Endothelial cell of hepatic sinusoid (primary cell): ENCODE measurements at regions not wholly inside any gene's neighbourhood (a gene's known extent, or its start where the extent isn't known, plus 50 kb on each side); places are given as distances from the start of the nearest gene placed in this dataset.

ENCODE experiments used
- in situ Hi-C: cut with HindIII; loops from 2 replicates; pipeline ENCODE4 v1.10.0; 2017; ENCODE audit warnings: low sequenced_read_pairs

DNA sequence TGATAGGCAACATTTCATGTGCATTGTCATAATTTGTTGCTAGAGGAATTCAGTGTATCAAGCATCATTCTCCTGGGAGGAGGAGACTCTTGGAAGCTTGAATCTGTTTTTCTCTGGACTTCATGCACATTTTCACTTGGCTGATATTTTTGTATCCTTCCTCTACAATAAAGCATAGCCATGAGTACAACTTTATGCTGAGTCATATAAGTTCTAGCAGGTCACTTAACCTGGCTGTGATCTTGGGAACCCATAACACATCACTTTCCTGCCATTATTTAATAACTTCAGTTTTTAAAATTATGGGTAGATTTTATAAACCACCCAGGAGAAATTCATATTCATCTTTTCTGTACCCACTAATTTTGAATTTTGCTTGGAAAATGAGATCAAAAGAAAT, 203.0 kb upstream of the CD96 start:
- in situ Hi-C loops = no loop called here

DNA sequence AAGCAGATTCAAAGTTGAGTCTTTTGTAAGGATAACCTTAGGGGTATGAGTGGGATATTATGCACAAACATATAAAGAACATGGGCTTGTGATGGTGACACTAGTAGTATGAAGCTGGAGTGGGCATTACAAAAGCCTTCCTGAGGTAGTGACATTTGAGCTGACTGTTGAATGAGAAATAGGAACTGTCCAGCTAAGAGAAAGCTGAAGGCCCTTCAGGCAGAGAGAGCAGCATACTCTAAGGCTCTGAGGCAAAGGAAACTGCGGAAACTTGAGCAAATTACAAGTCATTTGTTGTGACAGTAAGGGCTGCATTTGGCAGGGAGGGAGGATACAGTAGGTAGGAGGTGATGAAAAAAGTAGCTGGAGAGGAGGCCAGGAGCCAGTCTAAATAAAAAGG, 190.7 kb upstream of the CD96 start:
- in situ Hi-C loops = no loop called here

DNA sequence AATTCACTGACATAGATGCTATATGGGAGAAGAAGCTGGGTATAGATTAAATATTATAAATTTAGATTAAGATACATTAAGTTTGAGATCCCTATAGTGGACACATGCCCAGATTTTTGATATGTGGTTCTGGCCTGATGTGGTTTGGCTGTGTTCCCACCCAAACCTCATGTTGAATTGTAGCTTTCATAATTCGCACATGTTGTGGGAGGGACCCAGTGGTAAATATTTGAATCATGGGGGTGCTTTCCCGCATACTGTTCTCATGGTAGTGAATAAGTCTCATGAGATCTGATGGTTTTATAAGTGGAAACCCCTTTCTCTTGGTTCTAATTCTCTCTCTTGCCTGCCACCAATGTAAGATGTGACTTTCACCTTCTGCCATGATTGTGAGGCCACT, 189.4 kb upstream of the CD96 start:
- in situ Hi-C loops = no loop called here

DNA sequence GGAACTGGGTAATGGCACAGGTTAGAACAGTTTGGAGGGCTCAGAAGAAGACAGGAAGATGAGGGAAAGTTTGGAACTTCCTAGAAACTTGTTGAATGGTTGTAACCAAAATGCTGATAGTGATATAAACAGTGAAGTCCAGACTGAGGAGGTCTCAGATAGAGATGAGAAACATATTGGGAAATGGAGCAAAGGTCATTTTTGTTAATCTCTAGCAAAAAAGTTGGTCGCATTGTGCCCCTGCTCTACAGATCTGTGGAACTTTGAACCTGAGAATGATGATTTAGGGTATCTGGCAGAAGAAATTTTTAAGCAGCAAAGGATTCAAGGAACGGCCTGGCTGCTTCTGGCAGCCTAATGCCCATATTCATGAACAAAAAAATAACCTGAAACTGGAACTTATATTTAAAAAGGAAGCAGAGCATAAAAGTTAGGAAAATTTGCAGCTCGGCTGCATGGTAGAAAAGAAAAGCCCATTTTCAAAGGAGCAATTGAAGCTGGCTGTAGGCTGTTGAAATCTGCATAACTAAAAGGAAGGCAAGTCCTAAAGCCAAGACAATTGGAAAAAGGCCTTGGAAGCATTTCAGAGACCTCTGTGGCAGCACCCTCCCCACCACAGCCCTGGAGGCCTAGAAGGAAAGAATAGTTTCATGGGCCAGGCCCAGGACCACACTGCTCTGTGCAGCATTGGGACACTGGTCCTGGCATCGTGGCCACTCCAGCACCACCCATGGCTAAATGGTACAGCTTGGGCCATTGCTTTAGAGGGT, 182.6 kb upstream of the CD96 start:
- in situ Hi-C loops = no loop called here

DNA sequence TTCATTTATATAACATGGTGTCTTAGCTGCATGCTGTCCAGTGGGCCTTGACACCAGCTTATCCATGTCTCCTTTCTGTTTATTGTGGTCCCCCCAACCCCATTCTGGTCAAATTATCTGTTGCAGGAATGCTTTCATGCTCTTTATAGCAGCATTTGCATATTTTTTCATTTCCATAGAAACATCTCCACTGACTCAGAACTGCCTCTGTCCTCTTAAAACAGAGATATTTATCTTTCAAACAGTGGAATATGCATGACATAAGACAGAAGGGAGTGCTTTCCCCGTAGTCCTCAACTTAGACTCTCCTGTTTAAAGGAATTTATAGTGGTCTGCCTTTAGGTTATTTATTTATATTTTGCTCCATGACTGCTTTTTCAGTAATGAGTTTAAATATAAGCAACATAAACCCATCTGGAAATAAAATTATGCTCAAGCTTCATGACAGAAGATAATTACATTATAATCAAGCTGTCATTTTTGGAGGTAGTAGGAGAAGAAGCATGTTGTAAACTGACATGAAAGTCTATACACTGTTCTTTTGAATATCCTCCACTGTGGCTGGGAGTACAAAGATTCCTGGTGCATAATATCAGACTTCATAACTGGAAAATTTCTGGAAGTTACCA, 179.5 kb upstream of the CD96 start:
- in situ Hi-C loops = no loop called here

DNA sequence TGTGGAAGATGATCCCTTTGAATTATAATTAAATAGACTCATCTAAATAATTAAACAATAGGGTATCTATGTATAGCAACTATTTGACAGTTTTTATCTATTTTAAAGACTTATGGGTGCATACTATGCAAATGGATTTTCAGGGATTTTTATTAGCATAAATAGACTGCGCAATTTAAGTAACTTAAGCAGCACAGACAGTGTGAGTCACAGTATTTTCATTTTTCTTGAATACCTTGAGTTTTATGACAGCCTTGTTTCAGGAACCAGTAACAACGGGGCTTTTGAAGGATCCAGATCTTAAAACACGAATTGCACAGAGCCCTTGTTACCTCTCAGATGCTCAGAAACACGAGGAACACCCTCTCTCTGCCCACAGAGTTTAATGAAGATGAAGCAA, 175.5 kb upstream of the CD96 start:
- in situ Hi-C loops = no loop called here

DNA sequence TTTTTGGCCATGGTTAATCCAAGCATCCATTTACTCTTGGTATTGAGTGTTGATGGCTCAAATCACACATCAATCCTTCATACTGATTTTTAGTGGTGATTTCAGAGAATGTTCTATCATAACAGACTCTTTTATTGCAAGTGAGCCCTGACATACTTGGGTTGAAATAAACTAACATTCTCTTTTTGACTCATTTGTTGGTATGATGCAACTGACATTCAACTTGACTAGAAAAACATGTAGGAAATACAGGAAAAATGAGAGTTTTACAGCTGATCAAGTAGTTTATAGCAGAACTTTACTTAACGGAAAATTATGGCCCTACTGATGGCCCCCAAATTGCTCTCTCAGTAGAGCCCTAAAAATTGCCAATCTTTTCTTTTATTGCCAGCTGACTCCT, 173.9 kb upstream of the CD96 start:
- in situ Hi-C loops = no loop called here

DNA sequence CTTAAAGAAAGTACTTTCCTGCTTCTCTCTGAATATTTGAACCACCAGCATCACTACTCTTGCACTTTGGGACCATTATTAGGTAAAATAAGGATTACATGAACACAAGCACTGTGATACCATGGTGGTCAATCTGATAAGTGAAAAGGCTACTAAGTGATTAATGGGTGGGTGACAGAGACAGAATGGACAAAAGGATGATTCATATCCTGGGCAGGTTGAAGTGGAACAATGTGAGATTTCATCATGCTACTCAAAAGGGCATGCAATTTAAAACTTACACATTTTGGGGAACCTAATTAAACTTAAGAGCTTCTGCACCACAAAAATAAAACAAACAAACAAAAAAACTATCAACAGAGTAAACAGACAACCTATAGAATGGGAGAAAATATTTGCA, 172.0 kb upstream of the CD96 start:
- in situ Hi-C loops = no loop called here

DNA sequence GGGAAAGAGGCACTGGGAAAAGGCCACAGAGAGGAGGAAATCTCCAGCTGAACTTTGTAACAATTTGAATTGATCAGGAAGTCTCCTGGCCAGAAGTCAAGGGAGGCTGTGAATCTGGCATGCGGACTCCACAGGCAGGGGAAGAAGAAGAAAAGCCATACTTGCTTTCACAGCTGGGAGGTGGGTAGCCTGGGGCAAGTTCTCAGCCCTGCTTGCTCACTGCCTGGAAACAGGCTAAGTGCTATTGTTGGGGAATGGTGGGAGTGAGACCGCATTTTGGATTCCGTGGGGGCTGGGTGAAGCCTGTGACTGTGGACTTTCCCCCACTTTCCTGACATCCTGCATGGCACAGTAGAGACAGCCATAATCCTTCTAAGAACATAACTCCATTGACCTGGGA, 168.8 kb upstream of the CD96 start:
- in situ Hi-C loops = no loop called here

DNA sequence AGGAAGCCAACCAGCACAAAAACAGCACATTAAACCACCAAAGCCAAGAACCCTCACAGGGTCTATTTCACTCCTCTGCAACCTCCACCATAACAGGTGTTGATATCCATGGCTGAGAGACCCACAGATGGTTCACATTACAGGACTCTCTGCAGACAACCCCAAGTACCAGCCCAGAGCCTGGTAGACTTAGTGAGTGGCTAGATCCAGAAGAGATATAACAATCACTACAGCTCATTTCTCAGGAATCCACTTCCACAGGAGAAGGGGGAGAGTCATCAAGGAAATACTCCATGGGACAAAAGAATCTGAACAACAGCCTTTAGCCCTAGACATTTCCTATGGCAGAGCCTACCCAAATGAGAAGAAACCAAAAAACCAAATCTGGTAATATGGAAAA, 168.1 kb upstream of the CD96 start:
- in situ Hi-C loops = no loop called here

DNA sequence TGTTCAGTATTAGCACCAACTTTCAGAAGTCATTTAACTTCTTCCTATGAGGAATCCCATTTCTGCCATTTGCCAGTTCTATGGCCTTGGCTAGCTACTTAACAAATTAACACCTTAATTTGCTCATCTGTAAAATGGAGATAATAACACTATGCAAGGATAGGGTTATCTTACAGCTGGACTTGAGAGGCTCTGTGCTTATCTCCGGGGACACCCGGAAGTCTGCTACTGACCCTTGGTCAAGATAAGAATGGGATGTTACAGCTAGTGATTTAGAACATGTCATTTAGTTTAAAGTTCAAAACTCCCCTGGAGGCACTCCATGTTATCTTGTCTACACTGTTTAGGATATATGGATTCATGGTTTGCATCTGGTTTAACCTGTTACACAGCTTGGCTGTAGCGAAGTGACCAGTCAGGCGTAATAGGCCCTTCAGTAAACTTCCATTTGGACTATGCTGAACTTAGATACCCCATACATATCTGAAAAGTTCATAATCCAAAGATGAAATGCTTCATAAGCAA, 156.0 kb upstream of the CD96 start:
- in situ Hi-C loops = no loop called here

DNA sequence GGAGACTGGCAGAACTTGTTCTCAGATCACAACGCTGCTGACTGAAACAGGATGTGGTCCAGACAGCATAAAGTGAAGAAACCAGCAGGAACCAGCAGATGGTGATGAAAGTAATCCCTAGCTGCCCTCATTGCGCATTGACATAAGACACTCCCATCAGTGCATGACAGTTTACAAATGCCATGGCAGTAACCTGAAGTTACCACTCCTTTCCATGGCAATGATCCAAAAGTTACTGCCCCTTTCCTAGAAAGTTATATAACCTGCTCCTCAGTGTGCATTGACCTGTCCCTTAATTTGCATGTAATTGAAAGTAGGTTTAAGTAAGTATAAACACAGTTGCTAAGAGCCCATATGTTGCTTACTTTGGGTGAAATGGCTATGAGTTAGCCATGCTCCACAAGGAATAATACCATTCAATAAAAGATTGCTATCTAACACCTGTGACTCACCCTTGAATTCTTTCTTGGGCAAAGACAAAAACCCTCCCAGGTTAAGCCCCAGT, 149.1 kb upstream of the CD96 start:
- in situ Hi-C loops = no loop called here

DNA sequence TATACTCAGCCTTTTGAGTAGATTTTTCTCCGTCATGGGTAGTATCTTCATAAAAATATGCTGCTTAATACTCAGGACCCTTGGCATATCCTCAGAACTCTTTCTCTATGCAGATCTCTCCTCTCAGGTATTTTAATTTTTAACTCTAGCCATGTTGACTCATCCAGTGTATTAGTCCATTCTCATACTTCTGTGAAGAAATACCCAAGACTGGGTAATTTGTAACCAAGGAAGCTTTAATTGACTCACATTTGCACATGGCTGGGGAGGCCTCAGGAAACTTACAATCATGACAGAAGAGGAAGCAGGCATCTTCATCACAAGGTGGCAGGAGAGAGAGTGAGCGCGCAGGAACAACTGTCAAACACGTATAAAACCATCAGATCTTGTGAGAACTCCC, 129.3 kb upstream of the CD96 start:
- in situ Hi-C loops = no loop called here

DNA sequence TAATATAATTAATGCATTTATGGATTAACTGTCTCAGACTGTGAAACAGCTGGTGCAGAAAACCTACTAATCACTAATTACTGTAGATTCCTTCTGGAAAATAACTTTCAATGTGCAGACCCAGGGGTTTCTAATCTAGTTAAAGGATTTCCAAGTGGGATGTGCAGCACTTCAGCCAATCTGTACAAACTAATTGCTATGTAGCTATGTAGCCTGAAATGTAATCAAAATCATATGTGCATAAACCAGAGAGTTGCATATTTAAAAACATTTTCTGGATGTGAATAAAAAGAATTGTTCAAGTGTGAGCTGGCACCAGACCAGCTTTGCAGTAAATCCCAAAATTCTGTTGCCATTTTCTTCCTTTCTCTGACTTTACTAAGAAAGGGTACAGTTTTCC, 127.5 kb upstream of the CD96 start:
- in situ Hi-C loops = no loop called here

DNA sequence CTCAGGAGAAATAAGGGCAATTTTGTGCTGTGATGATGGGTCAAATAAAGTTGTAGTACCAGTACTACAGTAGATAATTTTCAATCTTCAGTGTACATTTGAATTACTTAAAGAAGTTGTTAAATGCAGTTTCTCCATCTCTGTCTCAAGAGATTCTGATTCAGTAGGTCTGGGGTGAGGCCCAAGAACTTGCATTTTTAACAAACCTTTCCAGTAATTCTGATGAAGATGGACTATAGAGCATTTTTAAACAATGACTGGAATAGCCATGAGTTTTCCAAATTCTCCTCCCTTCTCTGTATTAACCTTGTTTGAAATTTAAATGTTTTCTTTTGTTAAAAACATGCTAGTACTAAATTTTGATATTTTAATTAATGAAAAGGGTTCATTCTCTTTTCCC, 127.0 kb upstream of the CD96 start:
- in situ Hi-C loops = no loop called here

DNA sequence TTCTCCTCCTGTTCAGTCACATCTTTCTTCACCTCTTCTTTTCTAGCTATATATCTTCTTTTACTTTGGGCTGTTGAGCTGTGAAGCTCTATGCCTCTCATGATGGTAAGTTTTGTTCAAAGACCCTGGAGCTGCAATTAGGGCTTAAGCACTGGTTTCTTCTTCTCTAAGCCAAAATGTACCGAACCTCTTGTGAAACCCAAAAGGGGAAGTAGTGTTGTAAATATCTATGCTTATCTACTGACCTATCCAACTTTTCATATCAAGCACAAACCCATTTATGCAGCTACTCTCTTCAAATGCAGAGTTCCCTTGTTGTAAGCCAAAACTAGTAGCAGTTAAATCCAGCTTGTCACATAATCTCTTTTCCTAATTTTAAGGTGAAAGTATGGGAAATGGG, 123.6 kb upstream of the CD96 start:
- in situ Hi-C loops = no loop called here

DNA sequence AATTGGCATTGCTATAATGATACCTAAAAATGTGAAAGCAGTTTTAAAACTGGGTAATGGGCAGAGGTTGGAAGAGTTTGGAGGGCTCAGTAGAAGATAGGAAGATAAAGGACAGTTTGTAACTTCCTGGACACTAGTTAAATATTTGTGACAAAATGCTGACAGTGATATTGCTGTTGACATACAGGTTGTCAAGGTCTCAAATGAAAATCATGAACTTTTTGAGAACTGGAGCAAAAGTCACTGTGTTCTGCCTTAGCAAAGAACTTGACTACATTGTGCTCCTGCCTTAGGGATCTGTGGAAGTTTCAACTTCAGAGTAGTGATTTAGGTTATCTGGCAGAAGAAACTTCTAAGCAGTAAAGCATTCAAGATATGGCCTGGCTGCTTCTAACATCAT, 113.7 kb upstream of the CD96 start:
- in situ Hi-C loops = no loop called here

DNA sequence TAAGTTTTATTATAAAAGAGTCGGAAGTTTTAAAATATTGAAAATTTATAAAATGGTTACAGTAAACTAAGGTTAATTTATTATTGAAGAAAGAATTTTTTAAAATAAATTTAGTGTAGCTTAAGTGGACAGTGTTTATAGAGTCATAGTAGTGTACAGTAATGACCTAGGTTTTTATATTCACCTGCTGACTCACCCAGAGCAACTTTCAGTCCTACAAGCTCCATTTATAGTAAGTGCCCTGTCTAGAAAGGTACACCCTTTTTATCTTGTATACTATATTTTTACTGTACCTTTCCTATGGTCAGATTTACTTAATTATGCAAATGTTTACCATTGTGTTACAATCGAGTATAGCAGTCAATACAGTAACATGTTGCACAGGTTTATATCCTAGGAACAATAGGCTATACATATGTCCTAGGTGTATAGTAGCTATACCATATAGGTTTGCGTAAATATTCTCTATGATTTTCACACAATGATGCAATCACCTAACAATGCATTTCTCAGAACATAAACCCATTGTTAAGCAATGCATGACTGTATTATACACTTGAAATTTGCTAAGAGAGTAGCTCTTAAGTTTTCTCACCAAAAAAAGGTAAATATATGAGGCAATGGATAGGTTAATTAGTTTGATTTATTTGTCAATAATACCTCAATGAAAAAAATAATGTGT, 106.9 kb upstream of the CD96 start:
- in situ Hi-C loops = no loop called here

DNA sequence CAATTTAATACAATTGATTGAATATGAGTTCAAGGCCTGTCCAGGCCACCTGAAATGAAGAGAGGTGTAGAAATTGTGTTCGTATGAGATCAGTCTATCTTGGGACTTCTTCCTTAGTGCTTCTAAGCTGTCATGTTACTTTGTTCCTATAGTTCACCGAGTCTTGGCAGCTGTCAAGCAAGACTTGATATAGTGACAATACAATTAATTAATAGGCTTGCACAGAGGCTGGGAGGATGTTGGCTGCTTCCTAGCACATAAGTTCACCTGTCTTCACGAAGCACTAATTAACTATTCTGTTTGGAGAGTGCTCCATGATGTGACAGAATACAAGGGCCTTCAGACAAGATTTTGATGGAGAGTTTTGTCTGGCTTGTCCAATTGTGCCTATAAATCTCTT, 103.7 kb upstream of the CD96 start:
- in situ Hi-C loops = no loop called here

DNA sequence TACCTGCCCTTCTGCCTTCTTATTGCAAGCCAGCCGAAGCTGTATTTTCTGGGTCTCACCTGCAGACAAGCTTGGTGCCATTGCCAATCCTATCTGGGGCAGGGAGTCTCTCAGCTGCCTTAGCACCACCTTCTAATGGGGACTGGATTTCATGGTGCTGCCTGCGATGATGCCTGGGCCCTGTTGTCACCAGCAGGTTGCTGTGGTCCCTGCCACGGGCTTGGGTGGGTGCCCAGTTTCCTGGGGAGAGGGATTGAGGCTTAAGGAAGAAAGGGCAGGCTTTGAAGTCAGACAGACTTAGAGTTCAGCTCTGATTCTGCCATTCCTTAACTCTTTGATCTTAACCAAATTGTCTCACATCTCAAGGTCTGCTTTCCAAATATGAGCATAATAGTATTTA, 87.4 kb upstream of the CD96 start:
- in situ Hi-C loops = no loop called here

DNA sequence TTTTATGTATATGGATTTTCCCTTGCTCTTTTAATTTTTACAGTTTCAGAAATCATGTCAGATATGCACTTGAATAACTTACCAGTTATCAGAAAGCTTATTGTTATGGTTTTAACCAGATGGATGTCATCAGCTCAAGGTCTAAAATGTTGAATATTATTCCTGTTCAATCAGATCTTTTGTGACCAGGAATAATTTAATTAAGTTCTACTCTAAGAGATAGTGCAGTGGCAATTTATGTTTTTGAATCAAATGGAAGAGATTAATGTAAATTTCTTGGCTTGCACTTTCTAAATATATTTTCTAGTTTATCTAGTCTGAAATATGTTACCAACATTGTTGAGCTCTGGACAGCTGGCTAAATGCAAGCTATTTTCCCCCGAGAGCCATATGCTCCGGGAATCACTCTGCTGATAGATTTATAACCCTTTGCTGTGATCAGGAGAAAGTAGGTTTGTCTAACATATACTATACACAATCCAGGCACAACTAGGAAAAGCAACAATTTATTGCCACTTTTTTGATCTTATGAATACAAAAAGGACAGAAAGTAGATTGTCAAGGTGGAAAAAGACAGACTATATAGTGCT, 76.8 kb upstream of the CD96 start:
- in situ Hi-C loops = no loop called here

DNA sequence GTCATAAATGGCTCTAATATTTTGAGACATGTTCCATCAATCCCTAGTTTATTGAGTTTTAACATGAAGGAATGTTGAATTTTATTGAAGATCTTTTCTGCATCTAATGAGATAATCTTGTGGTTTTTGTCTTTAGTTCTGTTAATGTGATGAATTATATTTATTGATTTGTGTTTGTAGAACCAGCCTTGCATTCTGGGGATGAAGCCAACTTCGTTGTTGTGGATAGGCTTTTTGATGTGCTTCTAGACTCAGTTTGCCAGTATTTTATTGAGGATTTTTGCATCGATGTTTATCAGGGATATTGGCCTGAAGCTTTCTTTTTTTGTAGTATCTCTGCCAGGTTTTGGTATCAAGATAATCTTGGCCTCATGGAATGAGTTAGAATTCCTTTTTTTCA, 72.0 kb upstream of the CD96 start:
- in situ Hi-C loops = no loop called here
